ENCODE measurements at regions not wholly inside any gene's neighbourhood (a gene's known extent, or its start where the extent isn't known, plus 50 kb on each side); places are given as distances from the start of the nearest gene placed in this dataset.

- TF ChIP-seq CTCF (IDR thresholded peaks at IDR 0.05; ENCODE audit: low read depth, low read length), result no peak
- no peak for DNase-seq (ENCODE audit: extremely low read depth, low read depth)
Observed at GRCh38 chr11:130692220-130692619, 224.1 kb downstream of the SNX19 start.

GRCh38 chr11:130693543-130693942 lies 222.7 kb downstream of the SNX19 start:
- no peak for TF ChIP-seq CTCF (IDR thresholded peaks at IDR 0.05; ENCODE audit: low read depth, low read length)

GRCh38 chr11:130694488-130695045 lies 221.7 kb downstream of the SNX19 start:
- DNase-seq (ENCODE audit: extremely low read depth, low read depth), result no peak
- TF ChIP-seq CTCF (IDR thresholded peaks at IDR 0.05; ENCODE audit: low read depth, low read length), result no peak

More at GRCh38 chr11:130693543-130693942, 222.7 kb downstream of the SNX19 start:
- DNase-seq (ENCODE audit: extremely low read depth, low read depth), result no peak

- no peak for DNase-seq (ENCODE audit: extremely low read depth, low read depth)
- no peak for TF ChIP-seq CTCF (IDR thresholded peaks at IDR 0.05; ENCODE audit: low read depth, low read length)
Observed at GRCh38 chr11:130698174-130698573, 218.1 kb downstream of the SNX19 start.

- TF ChIP-seq CTCF (IDR thresholded peaks at IDR 0.05; ENCODE audit: low read depth, low read length), result no peak
- DNase-seq (ENCODE audit: extremely low read depth, low read depth), result no peak
Observed at GRCh38 chr11:130699561-130699960, 216.7 kb downstream of the SNX19 start.

GRCh38 chr11:130700092-130700491 lies 216.2 kb downstream of the SNX19 start:
- DNase-seq (ENCODE audit: extremely low read depth, low read depth), result no peak
- no peak for TF ChIP-seq CTCF (IDR thresholded peaks at IDR 0.05; ENCODE audit: low read depth, low read length)

GRCh38 chr11:130703489-130704190 lies 212.6 kb downstream of the SNX19 start:
- no peak for TF ChIP-seq CTCF (IDR thresholded peaks at IDR 0.05; ENCODE audit: low read depth, low read length)
- no peak for DNase-seq (ENCODE audit: extremely low read depth, low read depth)

All from AG09319 (cell line).